ENCODE measurements at regions not wholly inside any gene's neighbourhood (a gene's known extent, or its start where the extent isn't known, plus 50 kb on each side); places are given as distances from the start of the nearest gene placed in this dataset.

- no peak for TF ChIP-seq CTCF (IDR thresholded peaks at IDR 0.05; ENCODE audit: extremely low read depth in 1 of 2, insufficient read depth in 1 of 2, low read depth in 1 of 2, low read length in 2 of 2)
- no peak for TF ChIP-seq POLR2AphosphoS5 (IDR thresholded peaks at IDR 0.05; ENCODE audit: insufficient read depth, low read depth, low read length)
- no peak for TF ChIP-seq MAX (IDR thresholded peaks at IDR 0.05; ENCODE audit: insufficient read depth, insufficient read length)
- TF ChIP-seq POLR2A (IDR thresholded peaks at IDR 0.05; ENCODE audit: low read depth, low read length) = no peak
Measured at GRCh38 chr18:47341678-47342077, 90.2 kb upstream of the SKOR2 start.
